Activated naive CD4-positive, alpha-beta T cell treated with anti-CD3 and anti-CD28 coated beads, Interleukin-2, amount 50 U/mL, for 16 hours (primary cell): ENCODE measurements at regions not wholly inside any gene's neighbourhood (a gene's known extent, or its start where the extent isn't known, plus 50 kb on each side); places are given as distances from the start of the nearest gene placed in this dataset.
"Not testable (repeated sequence)": the region's sequence is repeated elsewhere in the genome, so short reads cannot be mapped to it uniquely, and the experiment has no call there.

Experiments used
- DNase-seq: peaks from one replicate; pipeline ENCODE4 v3.0.0-alpha.2; 2020

- DNase-seq: peak; percentile 17
Observed at GRCh38 chr4:111283066-111283677, 660.3 kb upstream of the PITX2 start.

- DNase-seq: no peak
Observed at GRCh38 chr4:111296466-111296865, 673.6 kb upstream of the PITX2 start.

- DNase-seq: no peak
Observed at GRCh38 chr4:111303806-111304205, 680.9 kb upstream of the PITX2 start.

- DNase-seq: no peak
Observed at GRCh38 chr4:111323496-111323895, 700.6 kb upstream of the PITX2 start.

- DNase-seq: no peak
Observed at GRCh38 chr4:111323916-111324315, 701.0 kb upstream of the PITX2 start.

- no peak for DNase-seq
Observed at GRCh38 chr4:111326450-111326849, 703.6 kb upstream of the PITX2 start.

- DNase-seq: no peak
Observed at GRCh38 chr4:111330786-111331185, 707.9 kb upstream of the PITX2 start.

GRCh38 chr4:111334361-111334760 is 711.5 kb upstream of the PITX2 start:
- DNase-seq: no peak

GRCh38 chr4:111337186-111337876 is 714.5 kb upstream of the PITX2 start:
- DNase-seq: not testable (repeated sequence)

GRCh38 chr4:111359602-111360001 is 736.7 kb upstream of the PITX2 start:
- DNase-seq: no peak

GRCh38 chr4:111360906-111361305 is 738.0 kb upstream of the PITX2 start:
- no peak for DNase-seq

- DNase-seq: no peak
Observed at GRCh38 chr4:111362941-111363361, 740.1 kb upstream of the PITX2 start.

GRCh38 chr4:111377880-111378279 is 755.0 kb upstream of the PITX2 start:
- DNase-seq: not testable (repeated sequence)

GRCh38 chr4:111388561-111388960 is 756.7 kb upstream of the FAM241A start:
- DNase-seq: no peak

- DNase-seq: no peak
Observed at GRCh38 chr4:111391829-111392228, 753.4 kb upstream of the FAM241A start.

- no peak for DNase-seq
Observed at GRCh38 chr4:111393781-111394180, 751.5 kb upstream of the FAM241A start.

GRCh38 chr4:111398906-111399330 is 746.3 kb upstream of the FAM241A start:
- no peak for DNase-seq

GRCh38 chr4:111399623-111400022 is 745.6 kb upstream of the FAM241A start:
- no peak for DNase-seq

- DNase-seq: no peak
Observed at GRCh38 chr4:111400741-111401140, 744.5 kb upstream of the FAM241A start.

GRCh38 chr4:111404673-111405072 is 740.6 kb upstream of the FAM241A start:
- no peak for DNase-seq

GRCh38 chr4:111405989-111406388 is 739.3 kb upstream of the FAM241A start:
- no peak for DNase-seq

GRCh38 chr4:111410571-111410970 is 734.7 kb upstream of the FAM241A start:
- no peak for DNase-seq

- no peak for DNase-seq
Observed at GRCh38 chr4:111417521-111417920, 727.7 kb upstream of the FAM241A start.

GRCh38 chr4:111433441-111433840 is 711.8 kb upstream of the FAM241A start:
- no peak for DNase-seq

GRCh38 chr4:111434586-111434985 is 710.7 kb upstream of the FAM241A start:
- DNase-seq: no peak
